Skeletal muscle tissue (tissue), 3 donors: ENCODE measurements at regions not wholly inside any gene's neighbourhood (a gene's known extent, or its start where the extent isn't known, plus 50 kb on each side); places are given as distances from the start of the nearest gene placed in this dataset.
"Not testable (repeated sequence)": the region's sequence is repeated elsewhere in the genome, so short reads cannot be mapped to it uniquely, and the experiment has no call there.

Experiments used
- H3K27ac ChIP-seq: one replicate; pipeline ENCODE4 v1.7.0; 2013; ENCODE audit warnings: mild to moderate bottlenecking, low read depth, low read length, inconsistent platforms
- H3K27me3 ChIP-seq, 3 donors: one replicate each; pipeline ENCODE4 v1.7.0; 2013; ENCODE audit warnings: low read length in 3 of 3; ENCODE audit not compliant: control insufficient read depth in 3 of 3, insufficient read depth in 3 of 3
- H3K36me3 ChIP-seq, 3 donors: one replicate each; pipeline ENCODE4 v1.7.0; 2013; ENCODE audit warnings: low read length in 3 of 3; ENCODE audit not compliant: control insufficient read depth in 3 of 3, insufficient read depth in 3 of 3
- H3K4me1 ChIP-seq, 3 donors: one replicate each; pipeline ENCODE4 v1.7.0; 2013; ENCODE audit warnings: low read length in 3 of 3, mild to moderate bottlenecking in 3 of 3; ENCODE audit not compliant: control insufficient read depth in 3 of 3, insufficient read depth in 3 of 3
- H3K4me3 ChIP-seq, 3 donors: one replicate each; pipeline ENCODE4 v1.7.0; 2013; ENCODE audit warnings: low read length in 3 of 3
- H3K9ac ChIP-seq, 3 donors: one replicate each; pipeline ENCODE4 v1.7.0; 2013; ENCODE audit warnings: low read length in 3 of 3, mild to moderate bottlenecking in 3 of 3, moderate library complexity in 2 of 3, low read depth in 1 of 3
- H3K9me3 ChIP-seq, 3 donors: one replicate each; pipeline ENCODE4 v1.7.0; 2013; ENCODE audit warnings: low read length in 3 of 3; ENCODE audit not compliant: control insufficient read depth in 3 of 3
- donor health status: Osteomylitis.

- H3K9me3 ChIP-seq = no peaks in the 10 kb centered on the region
- H3K9ac ChIP-seq = no peak overlapping the region
- H3K27ac ChIP-seq = no peak overlapping the region
- no peaks in the 10 kb centered on the region for H3K4me1 ChIP-seq
- peaks cover 7 to 21% (median 13%) of the 10 kb centered on the region in 3 donors for H3K27me3 ChIP-seq
- H3K4me3 ChIP-seq = no peak overlapping the region
- no peaks in the 10 kb centered on the region for H3K36me3 ChIP-seq
Observed at GRCh38 chr13:24931450-24932251, 164.3 kb upstream of the PABPC3 start.

- not testable (repeated sequence) for H3K9me3 ChIP-seq, H3K27ac ChIP-seq, H3K4me3 ChIP-seq, H3K9ac ChIP-seq, H3K4me1 ChIP-seq, H3K36me3 ChIP-seq
- H3K27me3 ChIP-seq = peaks cover 7 to 21% (median 13%) of the 10 kb centered on the region in 3 donors
Observed at GRCh38 chr13:24933106-24934023, 162.6 kb upstream of the PABPC3 start.

- not testable (repeated sequence) for H3K4me3 ChIP-seq, H3K27ac ChIP-seq, H3K4me1 ChIP-seq, H3K9ac ChIP-seq, H3K36me3 ChIP-seq, H3K9me3 ChIP-seq
- peaks cover 7 to 20% (median 13%) of the 10 kb centered on the region in 3 donors for H3K27me3 ChIP-seq
Observed at GRCh38 chr13:24934024-24934385, 161.9 kb upstream of the PABPC3 start.

- Histone ChIP-seq H3K27me3 (peaks cover 0 to under 1% (median 0%) of the 10 kb centered on the region in 3 donors), H3K9me3 (no peaks in the 10 kb centered on the region), H3K27ac (no peak overlapping the region), H3K9ac (no peak overlapping the region), H3K4me3 (no peak overlapping the region), H3K4me1 (no peaks in the 10 kb centered on the region), H3K36me3 (no peaks in the 10 kb centered on the region)
Observed at GRCh38 chr13:24938966-24939365, 157.0 kb upstream of the PABPC3 start.

GRCh38 chr13:24941023-24941713 is 154.8 kb upstream of the PABPC3 start:
- H3K9me3 ChIP-seq, H3K9ac ChIP-seq, H3K27me3 ChIP-seq, H3K4me1 ChIP-seq, H3K36me3 ChIP-seq, H3K4me3 ChIP-seq, H3K27ac ChIP-seq: not testable (repeated sequence)

GRCh38 chr13:24943136-24943535 is 152.8 kb upstream of the PABPC3 start:
- Histone ChIP-seq H3K27ac (no peak overlapping the region), H3K9me3 (no peaks in the 10 kb centered on the region), H3K27me3 (no peaks in the 10 kb centered on the region)

GRCh38 chr13:24944073-24944472 is 151.9 kb upstream of the PABPC3 start:
- H3K27me3 ChIP-seq, H3K36me3 ChIP-seq, H3K9me3 ChIP-seq, H3K27ac ChIP-seq, H3K4me1 ChIP-seq, H3K4me3 ChIP-seq, H3K9ac ChIP-seq: not testable (repeated sequence)

More at GRCh38 chr13:24943136-24943535, 152.8 kb upstream of the PABPC3 start:
- no peaks in the 10 kb centered on the region for H3K4me1 ChIP-seq
- H3K9ac ChIP-seq = no peak overlapping the region
- no peak overlapping the region for H3K4me3 ChIP-seq
- no peaks in the 10 kb centered on the region for H3K36me3 ChIP-seq

GRCh38 chr13:24948977-24949376 is 147.0 kb upstream of the PABPC3 start:
- not testable (repeated sequence) for H3K4me1 ChIP-seq, H3K27me3 ChIP-seq, H3K27ac ChIP-seq, H3K9me3 ChIP-seq, H3K36me3 ChIP-seq, H3K4me3 ChIP-seq, H3K9ac ChIP-seq

- not testable (repeated sequence) for H3K4me3 ChIP-seq, H3K4me1 ChIP-seq, H3K27me3 ChIP-seq, H3K27ac ChIP-seq, H3K36me3 ChIP-seq, H3K9ac ChIP-seq, H3K9me3 ChIP-seq
Observed at GRCh38 chr13:24950611-24951010, 145.3 kb upstream of the PABPC3 start.

- H3K27ac ChIP-seq = not testable (repeated sequence)
- H3K9ac ChIP-seq = peak overlapping the region in 1 of 3 donors; percentile 33
Observed at GRCh38 chr13:24967970-24968369, 128.0 kb upstream of the PABPC3 start.

More at GRCh38 chr13:24967970-24968369, 128.0 kb upstream of the PABPC3 start:
- not testable (repeated sequence) for H3K27me3 ChIP-seq, H3K36me3 ChIP-seq, H3K9me3 ChIP-seq, H3K4me1 ChIP-seq
- H3K4me3 ChIP-seq = peak overlapping the region; percentile 22 to 66 (median 36)
